22Rv1 (cell line): ENCODE measurements at regions not wholly inside any gene's neighbourhood (a gene's known extent, or its start where the extent isn't known, plus 50 kb on each side); places are given as distances from the start of the nearest gene placed in this dataset.

Experiments used
- ZFX ChIP-seq: fragments of 450-650 bp; IDR thresholded peaks from 2 replicates; pipeline ENCODE4 v1.6.1; 2017; ENCODE audit warnings: antibody characterized with exemption, borderline replicate concordance
- TF ChIP-seq, protein P1 (sequence below): fragments of 450-650 bp; IDR thresholded peaks from 2 replicates; pipeline ENCODE4 v1.5.1; 2017; ENCODE audit warnings: mild to moderate bottlenecking

DNA sequence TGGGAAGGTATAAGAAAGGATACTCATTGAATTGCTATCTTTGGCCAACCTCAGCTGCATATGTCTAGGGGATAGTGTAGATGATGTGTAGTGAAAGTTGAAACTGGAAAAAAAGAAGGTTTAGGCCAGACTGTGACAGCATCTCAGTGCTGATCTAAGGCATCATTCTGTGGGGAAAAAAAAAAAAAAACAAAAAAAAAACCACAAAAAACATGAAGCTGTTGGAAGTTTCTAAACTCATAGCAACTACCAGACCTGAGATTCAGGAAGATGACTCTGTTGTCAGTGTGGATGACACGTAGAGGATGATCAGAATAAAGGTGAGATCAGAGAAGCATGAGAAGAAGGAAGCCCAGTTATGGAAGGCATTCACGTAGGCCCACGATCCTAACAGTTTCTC is 100.8 kb upstream of the CNKSR3 start:
- TF ChIP-seq, protein P1, sequence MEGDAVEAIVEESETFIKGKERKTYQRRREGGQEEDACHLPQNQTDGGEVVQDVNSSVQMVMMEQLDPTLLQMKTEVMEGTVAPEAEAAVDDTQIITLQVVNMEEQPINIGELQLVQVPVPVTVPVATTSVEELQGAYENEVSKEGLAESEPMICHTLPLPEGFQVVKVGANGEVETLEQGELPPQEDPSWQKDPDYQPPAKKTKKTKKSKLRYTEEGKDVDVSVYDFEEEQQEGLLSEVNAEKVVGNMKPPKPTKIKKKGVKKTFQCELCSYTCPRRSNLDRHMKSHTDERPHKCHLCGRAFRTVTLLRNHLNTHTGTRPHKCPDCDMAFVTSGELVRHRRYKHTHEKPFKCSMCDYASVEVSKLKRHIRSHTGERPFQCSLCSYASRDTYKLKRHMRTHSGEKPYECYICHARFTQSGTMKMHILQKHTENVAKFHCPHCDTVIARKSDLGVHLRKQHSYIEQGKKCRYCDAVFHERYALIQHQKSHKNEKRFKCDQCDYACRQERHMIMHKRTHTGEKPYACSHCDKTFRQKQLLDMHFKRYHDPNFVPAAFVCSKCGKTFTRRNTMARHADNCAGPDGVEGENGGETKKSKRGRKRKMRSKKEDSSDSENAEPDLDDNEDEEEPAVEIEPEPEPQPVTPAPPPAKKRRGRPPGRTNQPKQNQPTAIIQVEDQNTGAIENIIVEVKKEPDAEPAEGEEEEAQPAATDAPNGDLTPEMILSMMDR, result no peak
- TF ChIP-seq ZFX, result no peak
